ENCODE measurements at regions not wholly inside any gene's neighbourhood (a gene's known extent, or its start where the extent isn't known, plus 50 kb on each side); places are given as distances from the start of the nearest gene placed in this dataset.

DNA sequence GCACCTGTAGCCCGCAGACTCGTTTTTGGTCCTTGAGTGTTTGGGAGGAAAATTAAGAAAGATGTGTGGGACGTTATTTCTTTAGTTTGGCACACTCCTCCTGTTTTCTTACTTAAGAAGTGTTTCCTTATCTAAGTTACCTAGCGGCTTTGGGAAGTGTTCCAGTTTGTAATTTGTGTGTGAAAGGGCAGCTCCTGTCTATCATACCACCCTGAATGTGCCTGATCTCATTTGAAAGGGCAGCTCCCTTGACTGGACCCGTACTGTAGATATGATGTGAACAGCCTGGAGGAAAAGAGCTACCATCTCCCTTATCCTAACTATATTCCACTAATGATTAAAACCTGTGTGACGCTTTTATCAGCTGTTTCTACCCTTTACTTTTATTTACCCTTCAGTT, 314.3 kb downstream of the CHRM3 start:
- H3K36me3 ChIP-seq (ENCODE audit: control insufficient read depth in 2 of 4, insufficient read depth in 4 of 4, low read length in 3 of 4), result no peaks in the 10 kb centered on the region
- H4K20me1 ChIP-seq (replicated peaks in 1 of 2; ENCODE audit: control insufficient read depth in 1 of 2, insufficient read depth in 2 of 2, low read length in 2 of 2), result no peaks in the 10 kb centered on the region
- no peaks in the 10 kb centered on the region for H3K4me1 ChIP-seq (replicated peaks in 1 of 4; ENCODE audit: control insufficient read depth in 3 of 4, insufficient read depth in 4 of 4, low read length in 3 of 4)
- 90% methylated on average over 6 of the region's 6 CpGs; no CpG with 5 or more reads in 1 of the 2 experiments for WGBS, 2 experiments (ENCODE audit: extremely low coverage in 1 of 2, insufficient coverage in 1 of 2, insufficient read length in 1 of 2, insufficient replicate concordance in 2 of 2, low coverage in 1 of 2, low lambda C conversion rate in 2 of 2, missing lambda C conversion rate in 1 of 2)
- no peaks in the 10 kb centered on the region for H3K27me3 ChIP-seq (replicated peaks in 1 of 4; ENCODE audit: control insufficient read depth in 3 of 4, extremely low read depth in 1 of 4, insufficient read depth in 3 of 4, low read length in 3 of 4)
- ChIA-PET CTCF (ENCODE audit: partially characterized antibody) (no interaction called here), POLR2A (ENCODE audit: partially characterized antibody) (no interaction called here)
- FAIRE-seq (no peak), DNase-seq (ENCODE audit: low read depth in 1 of 2, low spot score in 2 of 2) (no peak)
- no peak overlapping the region for H2BK15ac ChIP-seq (ENCODE audit: low read length)
- H3K79me2 ChIP-seq (ENCODE audit: control insufficient read depth in 1 of 2, insufficient read depth in 2 of 2, low read length in 2 of 2), result no peaks in the 10 kb centered on the region
- no peak overlapping the region for H3K14ac ChIP-seq (ENCODE audit: insufficient read length)
- H3K56ac ChIP-seq (replicated peaks; ENCODE audit: insufficient read length, low read depth, low read length), result no peak overlapping the region
- H3K9me3 ChIP-seq (ENCODE audit: insufficient read depth in 2 of 2, low read depth in 1 of 2, low read length in 1 of 2), result no peaks in the 10 kb centered on the region
- no peak overlapping the region for H3K18ac ChIP-seq (ENCODE audit: extremely low read depth, low read length)
- no peak overlapping the region for H4K5ac ChIP-seq (ENCODE audit: insufficient read length, low read depth, low read length)
- no peak overlapping the region for H2AK5ac ChIP-seq (ENCODE audit: low read depth, low read length)
- no peak overlapping the region for H2BK12ac ChIP-seq (ENCODE audit: low read depth, low read length)
- no peak overlapping the region for H3K27ac ChIP-seq (ENCODE audit: low read depth, low read length)
- H3K4me3 ChIP-seq (ENCODE audit: extremely low read depth in 1 of 4, insufficient read depth in 2 of 4, low read depth in 3 of 4, low read length in 4 of 4), result no peak overlapping the region
- no peak overlapping the region for H2BK5ac ChIP-seq (ENCODE audit: low read depth, low read length)
- no peaks in the 10 kb centered on the region for H3K23me2 ChIP-seq (ENCODE audit: low read depth, low read length)
- no peak overlapping the region for H3K23ac ChIP-seq (ENCODE audit: insufficient read length)
- H4K91ac ChIP-seq (replicated peaks; ENCODE audit: insufficient read length, low read length), result no peak overlapping the region
- H3K4me2 ChIP-seq (ENCODE audit: insufficient read depth in 1 of 2, low read depth in 2 of 2, low read length in 2 of 2), result no peak overlapping the region
- H3K9ac ChIP-seq (replicated peaks in 1 of 4; ENCODE audit: extremely low read depth in 1 of 4, low read depth in 3 of 4, low read length in 3 of 4), result no peak overlapping the region
- no peak overlapping the region for H4K8ac ChIP-seq (ENCODE audit: extremely low read depth, insufficient read depth, low read length)
- no peak overlapping the region for H2BK120ac ChIP-seq (replicated peaks; ENCODE audit: low read depth, low read length)
- H2BK20ac ChIP-seq (ENCODE audit: low read length), result no peak overlapping the region
- H2AFZ ChIP-seq (ENCODE audit: low read length), result no peak overlapping the region
- H3K79me1 ChIP-seq (ENCODE audit: low read depth, low read length), result no peaks in the 10 kb centered on the region
- no peak overlapping the region for H3K4ac ChIP-seq (replicated peaks; ENCODE audit: insufficient read length, low read depth, low read length)
- TF ChIP-seq SAP30 (IDR thresholded peaks at IDR 0.05; ENCODE audit: insufficient read depth, insufficient replicate concordance, low read length) (no peak), KDM4A (IDR thresholded peaks at IDR 0.05; ENCODE audit: low read depth, low read length, severe bottlenecking) (no peak), HDAC2 (IDR thresholded peaks at IDR 0.05; ENCODE audit: borderline replicate concordance in 1 of 2, low read depth in 2 of 2, low read length in 2 of 2) (no peak), POU5F1 (IDR thresholded peaks at IDR 0.05; ENCODE audit: low read depth, low read length) (no peak), TEAD4 (IDR thresholded peaks at IDR 0.05; ENCODE audit: low read depth, low read length) (no peak), HDAC6 (IDR thresholded peaks at IDR 0.05; ENCODE audit: low read depth, low read length) (no peak), YY1 (IDR thresholded peaks at IDR 0.05; ENCODE audit: low read depth, low read length) (no peak), RNF2 (IDR thresholded peaks at IDR 0.05; ENCODE audit: borderline replicate concordance, low read depth, low read length, missing control alignments, poor library complexity, severe bottlenecking) (no peak), CHD1 (IDR thresholded peaks at IDR 0.05; ENCODE audit: low read depth, low read length) (no peak), SUZ12 (IDR thresholded peaks at IDR 0.05; ENCODE audit: low read length) (no peak), CREB1 (IDR thresholded peaks at IDR 0.05) (no peak), BRCA1 (IDR thresholded peaks at IDR 0.05; ENCODE audit: low read depth, low read length) (no peak), BACH1 (IDR thresholded peaks at IDR 0.05; ENCODE audit: low read length) (no peak), EZH2 (IDR thresholded peaks at IDR 0.05; ENCODE audit: low read depth, low read length, severe bottlenecking) (no peak), TAF7 (optimal IDR thresholded peaks at IDR 0.05; ENCODE audit: borderline replicate concordance, low read depth, low read length) (no peak)

Data from H1 (cell line).